HG03135 (cell line): ENCODE measurements at regions not wholly inside any gene's neighbourhood (a gene's known extent, or its start where the extent isn't known, plus 50 kb on each side); places are given as distances from the start of the nearest gene placed in this dataset.

Experiments
- ATAC-seq: cut with Tn5 transposase; IDR thresholded peaks from one replicate; pipeline ENCODE4 v1.9.1; 2021; ENCODE audit warnings: mild to moderate bottlenecking, moderate library complexity; ENCODE audit not compliant: unreplicated experiment

- ATAC-seq, result no peak
These were observed 100.9 kb downstream of the TMEM18 start for GRCh38 chr2:576292-576691.

DNA sequence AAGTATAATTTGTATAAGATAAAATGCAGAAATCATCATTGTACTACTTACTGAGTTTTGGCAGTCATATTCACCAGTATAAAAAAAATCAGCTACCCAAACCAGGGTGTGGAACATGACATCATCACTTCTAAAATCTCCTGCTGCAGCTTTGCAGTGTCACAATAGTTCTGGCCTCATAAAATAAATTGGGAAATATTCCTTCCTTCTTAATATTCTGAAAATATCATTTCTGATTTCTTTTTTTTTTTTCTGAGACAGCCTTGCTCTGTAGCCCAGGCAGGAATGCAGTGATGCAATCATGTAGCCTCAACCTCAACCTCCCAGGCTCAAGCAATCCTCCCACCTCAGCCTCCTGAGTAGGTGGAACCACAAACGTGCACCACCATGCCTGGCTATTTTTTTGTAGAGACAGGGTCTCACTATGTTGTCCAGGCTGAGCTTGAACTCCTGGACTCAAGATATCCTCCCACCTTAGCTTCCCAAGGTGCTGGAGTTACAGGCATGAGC, 101.4 kb downstream of the TMEM18 start:
- ATAC-seq, result no peak

DNA sequence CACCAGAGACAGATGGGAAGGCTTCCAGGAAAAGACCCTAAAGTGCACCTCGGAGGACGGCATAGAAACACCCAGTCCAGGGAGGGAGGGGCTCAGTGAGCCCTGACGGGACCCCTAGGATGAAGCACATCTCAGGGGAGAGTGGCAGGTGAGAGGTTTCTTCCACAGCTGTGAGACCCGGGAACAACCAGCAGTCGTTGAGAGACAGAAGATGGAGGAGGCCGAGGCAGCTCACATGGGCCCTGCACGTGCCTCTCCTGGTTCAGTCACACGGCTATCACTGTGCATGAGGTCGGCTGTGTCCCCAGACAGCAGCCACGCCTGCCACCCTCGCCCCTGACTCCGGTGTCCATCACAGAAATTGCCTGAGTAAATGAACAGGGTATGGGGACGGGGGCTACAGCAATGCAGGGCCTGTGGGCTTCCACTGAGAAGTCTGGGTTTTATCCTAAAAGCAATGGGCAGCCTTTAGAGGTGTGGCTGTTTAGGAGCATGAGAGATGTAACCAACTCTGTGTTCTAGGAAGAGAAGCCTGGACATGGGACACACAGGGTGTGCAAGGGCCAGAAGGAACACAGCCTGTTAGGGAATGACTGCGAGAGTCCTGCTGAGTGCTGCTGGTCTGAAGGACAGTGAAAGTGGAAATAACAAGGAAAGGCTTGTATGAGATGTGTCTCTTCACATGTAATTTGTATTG, 102.0 kb downstream of the TMEM18 start:
- no peak for ATAC-seq

- no peak for ATAC-seq
These were observed 103.3 kb downstream of the TMEM18 start for GRCh38 chr2:573805-574392.

- ATAC-seq, result no peak
These were observed 104.2 kb downstream of the TMEM18 start for GRCh38 chr2:573025-573424.

DNA sequence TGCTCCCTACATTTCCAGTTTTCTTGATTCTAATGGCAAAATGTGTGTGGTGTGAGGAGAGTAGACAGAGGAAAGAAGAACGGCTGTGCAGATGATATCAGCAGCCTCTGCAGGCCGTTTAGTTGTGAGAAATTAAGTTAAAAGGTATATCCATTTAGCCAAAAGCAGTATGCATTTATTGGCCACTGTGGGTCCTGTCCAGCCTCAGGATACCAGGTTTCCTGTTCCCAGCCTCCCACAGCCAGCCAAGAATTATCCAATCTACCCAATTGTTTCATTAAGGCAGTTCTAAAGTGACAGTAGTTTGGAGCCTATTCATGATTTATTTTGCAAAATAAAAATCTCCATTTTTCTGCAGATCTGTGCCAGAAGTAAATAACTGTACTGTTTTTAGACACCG, 107.5 kb downstream of the TMEM18 start:
- no peak for ATAC-seq

DNA sequence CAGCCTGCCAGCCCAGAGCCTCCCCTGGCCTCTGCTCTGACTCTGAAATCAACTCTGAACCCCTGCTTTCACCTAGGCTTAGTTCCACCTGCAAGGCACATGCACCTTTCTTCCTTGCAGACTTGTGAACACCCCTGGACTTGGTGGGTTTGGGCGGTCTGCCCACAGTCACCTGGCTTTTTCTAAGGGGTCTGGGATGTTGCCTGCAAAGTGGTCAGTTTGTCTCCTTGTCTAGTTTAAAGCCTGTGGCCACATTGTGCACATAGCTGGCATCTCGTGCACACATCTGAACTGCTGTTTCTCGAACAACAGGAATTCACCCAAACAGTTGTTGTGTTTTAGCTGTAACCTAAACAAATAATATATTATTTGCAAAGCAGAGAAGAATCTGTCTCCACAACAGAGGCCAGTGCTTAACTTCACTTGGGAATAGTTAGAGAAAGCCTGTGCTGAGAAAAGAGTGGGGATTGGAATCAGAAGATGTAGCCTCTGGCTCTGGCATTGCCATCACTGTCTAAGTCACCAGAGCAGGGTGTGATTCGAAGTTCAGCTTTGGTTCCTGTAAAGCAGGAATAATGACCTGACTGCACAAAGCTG, 108.5 kb downstream of the TMEM18 start:
- no peak for ATAC-seq

- no peak for ATAC-seq
These were observed 109.2 kb downstream of the TMEM18 start for GRCh38 chr2:567865-568638.

- ATAC-seq, result no peak
These were observed 109.7 kb downstream of the TMEM18 start for GRCh38 chr2:567496-567864.

- ATAC-seq, result no peak
These were observed 110.6 kb downstream of the TMEM18 start for GRCh38 chr2:566379-567313.

GRCh38 chr2:564471-565181, 112.6 kb downstream of the TMEM18 start:
- ATAC-seq, result no peak

- no peak for ATAC-seq
These were observed 113.7 kb downstream of the TMEM18 start for GRCh38 chr2:563512-563911.

- no peak for ATAC-seq
These were observed 114.5 kb downstream of the TMEM18 start for GRCh38 chr2:562391-563364.

GRCh38 chr2:558879-559278, 118.3 kb downstream of the TMEM18 start:
- ATAC-seq, result no peak

DNA sequence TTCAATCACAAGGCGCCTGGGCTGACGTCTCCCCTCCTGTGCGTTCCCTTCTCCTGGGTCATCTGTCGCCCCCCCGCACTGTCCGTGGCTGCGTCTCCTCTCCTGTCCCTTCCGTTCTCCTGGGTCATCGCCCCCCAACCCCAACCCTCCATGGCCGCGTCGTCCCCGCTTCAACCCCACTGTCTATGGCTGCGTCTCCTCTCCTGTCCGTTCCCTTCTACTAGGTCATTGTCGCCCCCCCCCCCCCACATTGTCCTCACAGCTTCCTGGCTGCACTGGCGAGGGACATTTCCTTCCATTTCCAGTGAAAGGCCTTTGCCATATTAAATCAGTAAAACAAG, 118.9 kb downstream of the TMEM18 start:
- no peak for ATAC-seq

DNA sequence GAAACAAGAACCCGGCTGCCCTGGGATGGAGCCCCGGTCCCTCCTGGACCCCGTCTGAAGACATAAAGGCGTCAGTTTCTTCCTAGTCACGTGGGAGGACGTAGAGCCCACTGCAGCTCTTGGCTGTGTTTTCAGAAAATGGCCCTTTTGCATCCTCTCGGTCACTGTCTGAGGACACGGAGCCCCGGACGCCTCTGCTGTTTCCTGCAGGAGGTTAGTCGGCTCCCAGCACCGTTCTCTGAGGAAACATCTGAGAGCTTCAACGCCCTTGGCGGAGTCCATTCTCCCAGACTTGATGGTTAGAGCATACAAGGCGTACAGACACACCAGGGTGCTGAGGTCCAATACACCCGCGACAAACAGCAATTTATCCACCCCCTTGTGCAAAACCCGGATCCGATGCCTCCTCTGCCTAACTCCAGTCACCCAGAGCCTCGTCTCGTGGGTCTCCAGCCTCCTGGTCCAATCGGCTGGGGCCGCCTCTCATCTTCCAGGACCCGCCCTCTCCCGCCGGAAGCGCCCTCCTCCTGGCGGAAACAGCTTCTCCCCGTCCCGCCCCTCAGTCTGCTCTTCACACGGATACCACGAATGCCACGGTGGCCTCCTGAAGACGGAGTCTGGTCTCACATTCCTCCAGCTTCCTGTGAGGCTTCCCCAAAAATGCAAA, 119.4 kb downstream of the TMEM18 start:
- ATAC-seq, result no peak

DNA sequence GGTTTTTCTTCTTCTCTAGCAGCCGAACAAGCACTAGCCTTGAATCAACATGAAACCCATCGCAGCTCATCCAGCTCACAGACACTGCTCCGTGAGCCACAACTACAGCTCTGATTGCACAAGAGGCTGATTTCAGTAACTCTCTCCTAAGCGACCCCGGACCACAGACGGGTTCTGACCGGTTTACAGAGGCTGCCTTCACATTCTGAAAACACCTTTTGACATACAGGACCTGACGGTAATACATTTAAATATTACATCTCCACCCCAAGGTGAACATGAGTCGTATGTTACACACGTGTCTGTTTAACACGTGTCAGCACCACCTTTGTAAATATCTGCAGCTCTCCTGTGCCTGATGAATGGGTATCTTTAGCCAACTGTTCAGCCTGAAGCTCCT, 120.7 kb downstream of the TMEM18 start:
- ATAC-seq, result no peak

GRCh38 chr2:555164-555922, 121.9 kb downstream of the TMEM18 start:
- ATAC-seq, result no peak
